ENCODE measurements at regions not wholly inside any gene's neighbourhood (a gene's known extent, or its start where the extent isn't known, plus 50 kb on each side); places are given as distances from the start of the nearest gene placed in this dataset.
"Not testable (repeated sequence)": the region's sequence is repeated elsewhere in the genome, so short reads cannot be mapped to it uniquely, and the experiment has no call there.

GRCh38 chr21:28851645-28852044 is 141.0 kb downstream of the LTN1 start:
- Histone ChIP-seq H3K9me3 (ENCODE audit: severe bottlenecking) (no peaks in the 10 kb centered on the region), H3K27ac (no peak overlapping the region), H3K27me3 (ENCODE audit: insufficient read depth, low read depth, severe bottlenecking) (no peaks in the 10 kb centered on the region), H3K4me3 (ENCODE audit: low read depth, low read length) (no peak overlapping the region), H3K36me3 (no peaks in the 10 kb centered on the region)
- DNase-seq, result no peak
- no peak for TF ChIP-seq CTCF (IDR thresholded peaks at IDR 0.05; ENCODE audit: low read depth, low read length)

- H3K27ac ChIP-seq; H3K4me3 ChIP-seq (ENCODE audit: low read depth, low read length); H3K27me3 ChIP-seq (ENCODE audit: insufficient read depth, low read depth, severe bottlenecking); DNase-seq; H3K36me3 ChIP-seq; H3K9me3 ChIP-seq (ENCODE audit: severe bottlenecking): not testable (repeated sequence)
Observed at GRCh38 chr21:28839237-28839636, 153.4 kb downstream of the LTN1 start.

- DNase-seq; H3K4me3 ChIP-seq (ENCODE audit: low read depth, low read length); H3K27me3 ChIP-seq (ENCODE audit: insufficient read depth, low read depth, severe bottlenecking); H3K36me3 ChIP-seq; H3K27ac ChIP-seq; H3K9me3 ChIP-seq (ENCODE audit: severe bottlenecking): not testable (repeated sequence)
Observed at GRCh38 chr21:28837426-28837825, 155.3 kb downstream of the LTN1 start.

GRCh38 chr21:28836588-28836987 is 156.1 kb downstream of the LTN1 start:
- not testable (repeated sequence) for H3K27me3 ChIP-seq (ENCODE audit: insufficient read depth, low read depth, severe bottlenecking); H3K27ac ChIP-seq; DNase-seq; H3K36me3 ChIP-seq; H3K9me3 ChIP-seq (ENCODE audit: severe bottlenecking); H3K4me3 ChIP-seq (ENCODE audit: low read depth, low read length)

- Histone ChIP-seq H3K27me3 (ENCODE audit: insufficient read depth, low read depth, severe bottlenecking) (no peaks in the 10 kb centered on the region), H3K36me3 (no peaks in the 10 kb centered on the region), H3K4me3 (ENCODE audit: low read depth, low read length) (no peak overlapping the region), H3K27ac (no peak overlapping the region), H3K9me3 (ENCODE audit: severe bottlenecking) (no peaks in the 10 kb centered on the region)
- DNase-seq, result no peak
- no peak for TF ChIP-seq CTCF (IDR thresholded peaks at IDR 0.05; ENCODE audit: low read depth, low read length)
Observed at GRCh38 chr21:28834335-28835238, 158.1 kb downstream of the LTN1 start.

- DNase-seq, result no peak
- Histone ChIP-seq H3K36me3 (no peaks in the 10 kb centered on the region), H3K27me3 (ENCODE audit: insufficient read depth, low read depth, severe bottlenecking) (no peaks in the 10 kb centered on the region), H3K27ac (no peak overlapping the region), H3K9me3 (ENCODE audit: severe bottlenecking) (no peaks in the 10 kb centered on the region), H3K4me3 (ENCODE audit: low read depth, low read length) (no peak overlapping the region)
- no peak for TF ChIP-seq CTCF (IDR thresholded peaks at IDR 0.05; ENCODE audit: low read depth, low read length)
Observed at GRCh38 chr21:28833609-28834008, 159.1 kb downstream of the LTN1 start.

- Histone ChIP-seq H3K36me3 (no peaks in the 10 kb centered on the region), H3K27me3 (ENCODE audit: insufficient read depth, low read depth, severe bottlenecking) (no peaks in the 10 kb centered on the region), H3K9me3 (ENCODE audit: severe bottlenecking) (no peaks in the 10 kb centered on the region), H3K4me3 (ENCODE audit: low read depth, low read length) (no peak overlapping the region), H3K27ac (no peak overlapping the region)
- no peak for DNase-seq
- TF ChIP-seq CTCF (IDR thresholded peaks at IDR 0.05; ENCODE audit: low read depth, low read length), result no peak
Observed at GRCh38 chr21:28833182-28833581, 159.5 kb downstream of the LTN1 start.
